Tibial nerve (tissue), 4 donors: ENCODE measurements at regions not wholly inside any gene's neighbourhood (a gene's known extent, or its start where the extent isn't known, plus 50 kb on each side); places are given as distances from the start of the nearest gene placed in this dataset.

Experiments used
- DNase-seq, 2 donors: peaks; one replicate each; pipeline ENCODE4 v3.0.0-alpha.2; 2019; ENCODE audit warnings: low spot score in 2 of 2
- H3K27ac ChIP-seq, 4 donors: fragments of 200-600 bp; sonication (generic) in 3 of 4; one replicate each; pipeline ENCODE4 v1.5.1; 2017 to 2019; ENCODE audit warnings: mild to moderate bottlenecking in 1 of 4
- H3K27me3 ChIP-seq, 2 donors: fragments of 200-600 bp; sonication (generic) in 1 of 2; one replicate each; pipeline versions ENCODE4 v1.5.1 to v1.6.0; 2017 to 2019
- H3K36me3 ChIP-seq, 3 donors: fragments of 200-600 bp; sonication (generic); one replicate each; pipeline ENCODE4 v1.5.1; 2018 to 2019
- H3K4me1 ChIP-seq, 4 donors: fragments of 200-600 bp; sonication (generic) in 3 of 4; one replicate each; pipeline ENCODE4 v1.5.1; 2017 to 2019
- H3K4me3 ChIP-seq, 4 donors: fragments of 200-600 bp; sonication (generic) in 3 of 4; one replicate each; pipeline ENCODE4 v1.5.1; 2017 to 2019; ENCODE audit warnings: mild to moderate bottlenecking in 1 of 4, moderate library complexity in 1 of 4
- H3K9me3 ChIP-seq, 4 donors: fragments of 200-600 bp; sonication (generic) in 3 of 4; one replicate each; pipeline ENCODE4 v1.5.1; 2017 to 2019
- CTCF ChIP-seq, 5 experiments: fragments of 200-600 bp in 3 of 5; fragments of 450-650 bp in 2 of 5; sonication (generic) in 3 of 5; IDR thresholded peaks; one replicate each; pipeline ENCODE4 v1.5.1; 2016 to 2019; ENCODE audit warnings: antibody characterized with exemption in 5 of 5, mild to moderate bottlenecking in 3 of 5, moderate library complexity in 2 of 5
- EP300 ChIP-seq, 2 donors: sonication (generic); formaldehyde crosslinking; IDR thresholded peaks; one replicate each; pipeline ENCODE4 v1.6.1; 2017; ENCODE audit warnings: antibody characterized with exemption in 2 of 2, mild to moderate bottlenecking in 1 of 2
- POLR2A ChIP-seq, 2 donors: fragments of 450-650 bp; IDR thresholded peaks; one replicate each; pipeline ENCODE4 v1.6.1; 2017; ENCODE audit warnings: antibody characterized with exemption in 2 of 2, mild to moderate bottlenecking in 2 of 2, moderate library complexity in 2 of 2
- WGBS, 2 donors: methylation state at CpG; one replicate each; pipeline ENCODE4 v1.1.5; 2018; 5-methylcytosine and 5-hydroxymethylcytosine counted together

GRCh38 chr2:199085261-199085660 is 372.5 kb downstream of the SATB2 start:
- TF ChIP-seq EP300 (IDR thresholded peaks at IDR 0.05) (no peak), CTCF (IDR thresholded peaks at IDR 0.05) (no peak), POLR2A (IDR thresholded peaks at IDR 0.05) (no peak)
- Histone ChIP-seq H3K36me3 (no peaks in the 10 kb centered on the region), H3K4me3 (no peak overlapping the region), H3K27me3 (no peaks in the 10 kb centered on the region), H3K9me3 (no peaks in the 10 kb centered on the region), H3K27ac (no peak overlapping the region), H3K4me1 (no peaks in the 10 kb centered on the region)
- DNase-seq = no peak
- WGBS, 2 donors = 76 to 80% methylated on average over 5 of the region's 5 CpGs

GRCh38 chr2:199070322-199070949 is 387.3 kb downstream of the SATB2 start:
- H3K36me3 ChIP-seq = no peaks in the 10 kb centered on the region
- WGBS, 2 donors = 81 to 91% methylated on average over 1 of the region's 1 CpG
- H3K4me3 ChIP-seq = no peak overlapping the region
- H3K27ac ChIP-seq = no peak overlapping the region
- DNase-seq = no peak
- no peaks in the 10 kb centered on the region for H3K27me3 ChIP-seq
- no peaks in the 10 kb centered on the region for H3K9me3 ChIP-seq
- peaks cover 0 to 9% (median 3%) of the 10 kb centered on the region in 4 donors for H3K4me1 ChIP-seq
- TF ChIP-seq POLR2A (IDR thresholded peaks at IDR 0.05) = no peak
- TF ChIP-seq EP300 (IDR thresholded peaks at IDR 0.05) = no peak
- TF ChIP-seq CTCF (IDR thresholded peaks at IDR 0.05) = no peak

- H3K4me1 ChIP-seq = no peaks in the 10 kb centered on the region
- no peak overlapping the region for H3K4me3 ChIP-seq
- peaks cover 0 to 20% (median 8%) of the 10 kb centered on the region in 4 donors for H3K9me3 ChIP-seq
- no peak overlapping the region for H3K27ac ChIP-seq
- H3K36me3 ChIP-seq = no peaks in the 10 kb centered on the region
- DNase-seq = no peak
- TF ChIP-seq EP300 (IDR thresholded peaks at IDR 0.05) (no peak), POLR2A (IDR thresholded peaks at IDR 0.05) (no peak), CTCF (IDR thresholded peaks at IDR 0.05) (no peak)
- WGBS, 2 donors = 63 to 80% methylated on average over 2 of the region's 2 CpGs
- H3K27me3 ChIP-seq = no peaks in the 10 kb centered on the region
These were observed 393.5 kb downstream of the SATB2 start for GRCh38 chr2:199064201-199064600.

- Histone ChIP-seq H3K27ac (no peak overlapping the region), H3K9me3 (peaks cover 0 to 9% (median 2%) of the 10 kb centered on the region in 4 donors), H3K27me3 (no peaks in the 10 kb centered on the region), H3K36me3 (no peaks in the 10 kb centered on the region), H3K4me3 (no peak overlapping the region), H3K4me1 (no peaks in the 10 kb centered on the region)
- DNase-seq = no peak
- no peak for TF ChIP-seq CTCF (IDR thresholded peaks at IDR 0.05)
- no peak for TF ChIP-seq EP300 (IDR thresholded peaks at IDR 0.05)
- TF ChIP-seq POLR2A (IDR thresholded peaks at IDR 0.05) = no peak
- 86 to 95% methylated on average over 2 of the region's 2 CpGs for WGBS, 2 donors
These were observed 399.8 kb downstream of the SATB2 start for GRCh38 chr2:199057936-199058335.

GRCh38 chr2:199055336-199055735 is 402.4 kb downstream of the SATB2 start:
- TF ChIP-seq CTCF (IDR thresholded peaks at IDR 0.05) (no peak), POLR2A (IDR thresholded peaks at IDR 0.05) (no peak), EP300 (IDR thresholded peaks at IDR 0.05) (no peak)
- no peak for DNase-seq
- 67 to 70% methylated on average over 2 of the region's 2 CpGs for WGBS, 2 donors

More at GRCh38 chr2:199055336-199055735, 402.4 kb downstream of the SATB2 start:
- Histone ChIP-seq H3K27ac (no peak overlapping the region), H3K36me3 (no peaks in the 10 kb centered on the region), H3K4me3 (no peak overlapping the region), H3K9me3 (no peaks in the 10 kb centered on the region), H3K27me3 (no peaks in the 10 kb centered on the region), H3K4me1 (no peaks in the 10 kb centered on the region)
